ENCODE measurements at regions not wholly inside any gene's neighbourhood (a gene's known extent, or its start where the extent isn't known, plus 50 kb on each side); places are given as distances from the start of the nearest gene placed in this dataset.

GRCh38 chr10:18735711-18736110 is 76.5 kb downstream of the ARL5B start:
- TF ChIP-seq EZH2 (IDR thresholded peaks at IDR 0.05; ENCODE audit: borderline replicate concordance, low read length), result no peak
- TF ChIP-seq CTCF (IDR thresholded peaks at IDR 0.05; ENCODE audit: low read length), result no peak
